HG03565 (cell line): ENCODE measurements at regions not wholly inside any gene's neighbourhood (a gene's known extent, or its start where the extent isn't known, plus 50 kb on each side); places are given as distances from the start of the nearest gene placed in this dataset.

ENCODE experiments used
- ATAC-seq: cut with Tn5 transposase; IDR thresholded peaks from one replicate; pipeline ENCODE4 v1.9.1; 2021; ENCODE audit warnings: mild to moderate bottlenecking, moderate library complexity; ENCODE audit not compliant: unreplicated experiment

GRCh38 chr5:124590686-124591085, 155.8 kb downstream of the ZNF608 start:
- no peak for ATAC-seq

GRCh38 chr5:124587280-124587679, 159.2 kb downstream of the ZNF608 start:
- ATAC-seq = no peak

DNA sequence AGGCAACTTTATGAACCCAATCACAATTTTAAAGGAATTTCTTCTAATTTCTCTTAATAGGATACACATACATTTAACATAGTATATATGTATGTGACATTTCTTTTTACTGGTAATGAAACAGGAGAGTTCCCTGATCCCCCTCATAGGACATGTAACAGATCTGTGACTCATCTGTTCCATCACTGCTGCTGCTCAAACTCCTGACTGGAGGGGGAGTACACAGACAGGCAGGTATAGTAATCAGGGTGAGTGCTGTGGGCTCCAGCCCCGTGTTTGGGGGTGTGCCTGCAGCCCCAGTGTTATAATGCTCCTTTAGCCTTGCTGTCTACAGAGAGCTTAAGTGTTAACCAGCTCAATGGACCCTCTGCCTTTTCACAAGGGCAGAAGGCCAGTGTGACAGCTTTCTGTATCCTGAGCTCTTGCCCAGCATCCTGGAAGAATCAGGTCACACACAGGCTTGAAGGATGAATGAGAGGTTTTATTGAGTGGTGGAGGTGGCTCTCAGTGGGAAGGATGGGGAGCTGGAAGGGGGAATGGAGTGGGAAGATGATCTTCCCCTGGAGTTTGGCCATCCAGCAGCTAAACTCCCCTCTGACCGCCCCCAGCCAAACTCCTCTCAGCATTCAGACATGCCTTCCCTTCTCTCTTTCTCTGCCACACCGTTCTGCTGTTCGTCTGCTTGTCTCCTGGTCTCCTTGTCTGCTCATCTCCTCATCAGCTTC, 161.3 kb downstream of the ZNF608 start:
- ATAC-seq = no peak

DNA sequence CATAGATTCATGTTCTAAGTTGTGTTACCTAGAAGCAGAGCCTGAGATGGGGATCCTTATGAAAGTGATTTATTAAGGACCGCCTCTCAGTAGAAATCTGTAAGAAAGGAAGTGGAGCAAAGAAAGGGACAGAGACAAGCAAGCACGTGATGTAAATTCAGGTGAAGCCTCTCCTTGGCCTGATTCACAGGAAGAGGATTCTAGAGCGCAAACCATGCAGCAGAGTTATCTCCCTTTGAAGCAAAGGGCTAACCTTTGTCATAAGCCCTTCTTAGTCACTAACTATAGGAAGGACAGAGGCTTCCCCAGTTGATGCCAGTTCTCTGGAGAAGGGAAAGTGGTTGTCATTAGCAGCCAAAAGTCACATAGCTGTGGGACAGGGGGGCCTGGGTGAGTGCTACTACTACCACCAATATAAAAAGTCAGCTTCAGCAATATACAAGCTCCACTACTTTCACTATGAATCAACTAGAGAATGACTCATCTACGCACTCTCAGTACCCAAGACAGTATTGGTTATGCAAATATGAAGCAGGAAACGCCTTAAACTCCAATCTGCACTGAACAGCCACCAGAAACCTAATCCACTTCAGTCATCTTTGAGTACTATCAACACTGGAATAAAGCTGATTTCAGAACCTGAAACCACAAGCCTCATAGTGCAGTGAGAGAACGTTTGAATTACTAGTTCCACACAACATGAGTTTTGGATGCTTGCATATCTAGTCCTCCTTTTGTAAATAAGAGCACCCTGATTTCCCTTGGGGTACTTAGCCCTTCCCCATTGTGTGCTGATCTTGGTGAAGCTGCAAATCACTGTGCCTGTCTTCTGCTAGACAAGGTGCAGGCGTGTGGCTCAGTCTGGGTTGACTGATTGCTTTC, 162.7 kb downstream of the ZNF608 start:
- peak; percentile 100 for ATAC-seq

- ATAC-seq = no peak
These were observed 163.9 kb downstream of the ZNF608 start for GRCh38 chr5:124582561-124582840.

DNA sequence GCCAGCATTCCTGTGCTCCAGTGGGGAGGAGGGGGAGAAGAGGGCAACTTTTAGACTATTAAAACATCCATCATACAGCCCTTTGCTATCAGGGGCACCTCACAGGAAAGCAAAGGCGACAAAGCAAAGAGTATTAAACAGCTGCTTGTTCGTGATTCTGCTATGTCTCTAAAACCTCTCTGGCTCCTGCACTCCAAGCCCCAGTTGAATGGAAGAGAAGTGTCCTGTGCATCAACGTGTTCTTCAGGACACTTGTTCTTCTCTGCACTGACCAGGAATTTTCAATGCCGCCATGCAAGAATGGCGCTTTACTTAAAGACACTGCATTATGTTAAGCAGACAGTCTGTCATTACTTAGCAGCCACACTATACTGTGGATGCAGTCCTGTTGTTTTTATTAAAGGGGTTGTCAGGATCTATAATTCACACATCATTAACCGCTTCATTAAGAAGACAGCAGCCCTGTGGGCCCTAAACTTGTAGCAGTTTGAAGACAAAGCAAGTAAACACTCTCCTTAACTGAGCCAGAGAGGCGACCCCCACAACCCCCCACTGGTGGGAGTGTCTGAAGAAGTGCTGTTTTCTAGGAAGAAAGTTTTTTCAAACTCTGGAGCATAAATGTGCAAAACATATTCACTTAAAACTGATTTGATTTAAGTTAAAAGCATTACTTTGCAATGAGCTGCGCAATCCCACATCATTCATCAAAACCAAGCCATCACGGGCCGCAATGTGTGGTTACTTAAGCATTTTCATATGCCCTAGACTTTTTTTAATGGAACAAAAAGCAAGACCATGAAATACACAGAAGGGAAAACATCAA, 164.5 kb downstream of the ZNF608 start:
- no peak for ATAC-seq

DNA sequence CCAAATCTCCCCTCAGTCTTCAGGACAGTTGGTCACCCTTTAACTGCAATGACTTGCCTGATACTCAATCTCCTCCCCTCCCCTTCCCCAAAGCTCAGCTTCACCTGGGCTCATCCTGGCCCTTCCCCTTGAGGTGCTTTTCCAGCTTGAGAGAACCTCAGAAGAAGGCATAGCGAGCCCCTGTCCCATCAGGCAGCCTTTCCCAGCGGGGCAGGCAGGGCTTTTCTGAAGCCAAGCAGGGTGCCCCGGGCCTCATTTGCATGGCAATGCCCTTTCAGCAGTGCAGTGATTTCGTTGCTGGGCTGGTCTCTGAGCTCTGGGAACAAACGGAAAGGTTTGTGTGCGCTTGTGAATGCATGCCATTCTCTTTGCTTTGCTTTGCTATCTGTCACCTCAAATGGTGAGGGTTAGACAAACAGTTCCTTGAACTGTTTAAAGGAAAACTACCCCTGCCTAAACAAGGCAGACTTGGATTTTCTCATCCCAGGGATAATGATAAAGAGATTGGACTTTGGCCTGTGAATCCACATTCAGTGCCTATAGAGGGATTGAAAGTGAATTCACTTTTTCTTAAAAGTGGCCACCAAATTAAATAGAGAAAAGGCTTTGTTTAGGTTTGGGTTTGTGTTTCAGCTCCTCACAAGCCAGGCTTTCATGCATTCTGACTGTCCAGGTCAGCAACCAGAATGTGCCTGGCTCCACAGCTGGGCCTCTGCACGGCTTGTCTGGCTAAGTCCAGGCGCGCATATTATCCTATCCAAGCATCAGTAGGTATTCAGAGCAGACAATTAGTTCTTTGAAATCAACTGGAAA, 165.3 kb downstream of the ZNF608 start:
- no peak for ATAC-seq

GRCh38 chr5:124580512-124580911, 165.9 kb downstream of the ZNF608 start:
- no peak for ATAC-seq

- peak; percentile 90 for ATAC-seq
These were observed 169.5 kb downstream of the ZNF608 start for GRCh38 chr5:124576848-124577409.

GRCh38 chr5:124575725-124576124, 170.7 kb downstream of the ZNF608 start:
- ATAC-seq = no peak

DNA sequence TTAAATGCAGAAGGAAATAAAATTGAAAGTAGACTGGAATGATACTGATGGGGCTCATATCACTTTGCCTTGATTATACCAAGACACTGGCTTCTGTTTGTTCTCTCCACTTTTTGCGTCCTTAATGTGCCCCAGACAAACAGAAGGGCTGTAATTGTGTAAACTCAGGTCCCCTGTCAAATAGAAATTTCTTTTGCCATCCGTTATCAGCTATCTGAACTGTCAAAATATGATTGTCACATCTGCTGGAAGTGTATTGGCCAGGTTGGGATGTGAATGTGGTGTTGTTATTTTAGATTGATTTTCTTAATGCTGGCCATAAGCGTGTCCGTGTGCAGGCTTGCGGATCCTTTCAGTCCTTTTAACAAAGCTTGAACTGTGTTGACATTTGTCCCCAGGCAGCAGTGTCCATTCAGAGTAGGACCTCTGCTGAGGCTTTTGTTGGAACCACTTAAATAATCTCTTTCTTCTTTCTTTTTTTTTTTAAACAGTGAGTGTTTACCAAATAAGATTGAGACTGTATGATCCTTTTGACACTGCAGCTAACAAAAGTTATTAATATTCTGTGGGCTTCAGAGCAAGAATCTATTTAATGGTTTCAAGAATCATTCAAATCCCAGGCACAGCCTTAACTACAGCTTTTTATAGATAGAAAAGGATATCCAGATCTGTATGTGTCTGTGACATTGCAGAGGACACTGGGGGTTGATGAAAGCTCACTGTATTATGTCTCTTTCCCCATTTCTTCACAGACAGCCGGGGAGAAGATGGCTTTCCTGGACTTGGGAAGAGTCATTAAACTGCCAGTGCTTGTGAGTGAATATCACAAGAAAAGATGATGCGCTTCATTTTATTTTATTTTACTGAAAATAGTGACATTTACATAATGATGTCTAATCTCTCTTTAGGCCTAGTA, 171.7 kb downstream of the ZNF608 start:
- no peak for ATAC-seq

DNA sequence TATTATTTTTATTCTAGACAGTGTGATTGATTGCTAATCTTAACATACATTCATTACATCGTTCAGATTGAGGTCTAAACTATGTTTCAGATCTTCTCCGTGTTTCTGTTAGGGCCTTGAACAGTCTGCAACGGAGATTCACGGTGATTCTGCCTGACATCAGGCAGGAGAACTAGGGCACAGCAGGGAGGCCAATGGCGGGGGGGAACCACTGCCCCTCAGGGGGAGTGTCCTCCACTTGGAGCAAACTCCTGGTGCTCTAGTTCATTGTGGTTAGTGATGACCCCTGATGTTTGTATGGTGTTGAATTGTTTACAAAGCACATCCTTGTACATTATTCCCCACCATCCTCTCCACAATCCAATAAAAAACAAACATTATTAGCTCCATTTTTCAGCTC, 173.5 kb downstream of the ZNF608 start:
- ATAC-seq = no peak

DNA sequence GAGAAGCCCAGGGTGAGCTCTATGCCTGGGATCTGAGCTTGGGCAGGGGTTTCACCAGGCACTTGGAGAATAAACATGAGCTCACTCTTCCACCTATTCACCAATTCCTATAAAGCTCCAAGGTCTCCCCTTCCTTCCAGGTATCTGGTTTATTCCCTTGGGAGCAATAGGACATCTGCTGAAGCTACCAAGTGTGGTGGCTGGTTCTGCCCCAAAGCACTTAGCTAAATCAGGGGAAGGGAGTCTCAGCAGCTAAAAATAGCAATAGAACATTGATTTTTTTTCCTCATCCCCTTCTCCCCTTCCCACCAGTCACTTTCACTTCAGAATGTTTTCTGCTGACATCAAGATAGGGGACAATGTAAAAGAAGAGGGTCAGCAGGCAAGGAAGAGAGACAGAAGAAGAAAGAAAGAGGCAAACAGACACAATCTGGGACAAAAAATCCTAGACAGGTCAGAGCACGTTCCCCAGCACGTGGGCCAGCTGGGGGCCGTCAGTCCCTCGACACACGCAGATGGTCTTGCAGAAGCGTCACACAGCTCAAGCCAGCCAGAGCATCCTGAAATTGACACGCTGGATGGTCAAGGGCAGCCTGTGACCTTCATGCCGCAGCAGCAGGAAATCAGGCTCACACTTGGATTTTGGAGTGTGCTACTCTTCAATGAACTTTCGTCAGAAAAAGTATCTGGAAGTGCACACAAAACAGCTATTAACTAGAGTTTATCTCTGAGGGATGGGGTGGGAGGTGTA, 176.0 kb downstream of the ZNF608 start:
- ATAC-seq = no peak

- ATAC-seq = no peak
These were observed 179.5 kb downstream of the ZNF608 start for GRCh38 chr5:124566875-124567450.

DNA sequence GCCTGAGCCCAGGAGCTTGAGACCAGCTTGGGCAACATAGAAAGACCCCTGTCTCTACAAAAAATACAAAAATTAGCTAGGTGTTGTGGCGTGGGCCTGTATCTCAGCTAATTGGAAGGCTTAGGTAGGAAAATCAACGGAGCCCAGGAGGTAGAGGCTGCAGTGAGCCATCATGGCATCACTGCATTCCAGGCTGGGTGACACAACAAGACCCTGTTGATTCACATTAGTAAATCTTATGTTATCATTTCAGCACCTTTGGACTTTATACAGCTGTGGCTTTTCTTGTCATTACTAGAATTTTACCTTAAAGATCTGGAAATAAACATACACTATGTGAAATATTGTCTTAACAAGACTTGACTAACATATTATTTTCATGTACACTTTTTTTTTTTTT, 185.0 kb downstream of the ZNF608 start:
- ATAC-seq = no peak

- no peak for ATAC-seq
These were observed 186.1 kb downstream of the ZNF608 start for GRCh38 chr5:124560370-124560769.

GRCh38 chr5:124557761-124558160, 188.7 kb downstream of the ZNF608 start:
- no peak for ATAC-seq
